Heart right ventricle (tissue), 16 donors: ENCODE measurements at regions not wholly inside any gene's neighbourhood (a gene's known extent, or its start where the extent isn't known, plus 50 kb on each side); places are given as distances from the start of the nearest gene placed in this dataset.

ENCODE experiments used
- ATAC-seq, 8 donors: fragments of 200-7000 bp; cut with Tn5 transposase; one replicate each; pipeline ENCODE4 v1.9.1; 2020; ENCODE audit warnings: mild to moderate bottlenecking in 8 of 8, moderate library complexity in 8 of 8, moderate number of reproducible peaks in 1 of 8
- DNase-seq, 2 donors: peaks; one replicate each; pipeline ENCODE4 v3.0.0-alpha.2; 2020
- H3K27ac ChIP-seq, 10 donors: fragments of 200-600 bp; sonication (generic) in 2 of 10; one replicate each; pipeline versions ENCODE4 v1.5.0 to v1.8.0; 2020 to 2022; ENCODE audit warnings: mild to moderate bottlenecking in 3 of 10
- H3K27me3 ChIP-seq, 7 donors: fragments of 200-600 bp; one replicate each; pipeline ENCODE4 v1.8.0; 2021 to 2022; ENCODE audit warnings: mild to moderate bottlenecking in 2 of 7
- H3K36me3 ChIP-seq, 9 donors: fragments of 200-600 bp; sonication (generic) in 1 of 9; one replicate each; pipeline versions ENCODE4 v1.5.0 to v1.8.0; 2020 to 2022; ENCODE audit warnings: mild to moderate bottlenecking in 2 of 9
- H3K4me1 ChIP-seq, 9 donors: fragments of 200-600 bp; sonication (generic) in 1 of 9; one replicate each; pipeline versions ENCODE4 v1.5.0 to v1.8.0; 2020 to 2022; ENCODE audit warnings: mild to moderate bottlenecking in 4 of 9
- H3K4me3 ChIP-seq, 10 donors: fragments of 200-600 bp; sonication (generic) in 2 of 10; one replicate each; pipeline versions ENCODE4 v1.5.0 to v1.8.0; 2020 to 2022; ENCODE audit warnings: mild to moderate bottlenecking in 7 of 10, moderate library complexity in 2 of 10
- H3K9me3 ChIP-seq, 11 donors: fragments of 200-600 bp in 10 of 11; sonication (generic) in 2 of 11; one replicate each; pipeline versions ENCODE4 v1.5.0 to v1.8.0; 2013 to 2022; ENCODE audit warnings: mild to moderate bottlenecking in 2 of 11, control low read depth in 1 of 11, moderate library complexity in 1 of 11
- WGBS, 2 donors: extraction: QIAGEN DNeasy Blood & Tissue Kit; methylation state at CpG; one replicate each; pipeline ENCODE4 v1.1.7; 2013; ENCODE audit warnings: inconsistent platforms in 1 of 2; 5-methylcytosine and 5-hydroxymethylcytosine counted together
- intact Hi-C, 10 donors: fragments of 100-400 bp; cut with DNase I; formaldehyde crosslinking; loops; one replicate each; pipeline versions ENCODE4 v1.11.1 to v1.14.2; 2022
- TF ChIP-seq, protein P1 (sequence below), 9 donors: fragments of 200-600 bp; sonication (generic) in 2 of 9; IDR thresholded peaks; one replicate each; pipeline versions ENCODE4 v1.5.0 to v1.8.0; 2021 to 2022; ENCODE audit warnings: antibody characterized with exemption in 9 of 9, mild to moderate bottlenecking in 5 of 9, moderate library complexity in 1 of 9
- donor health status: Arrhythmogenic right ventricular cardiomyopathy.
- donor health status: ischemic (EF 13 %, LVEDD 7.1; RV severe dilation, severe dysfunction).
- donor health status: healthy with polysubstance abuse.
- donor health status: DM: no; HTN: yes; CAD: no.
- donor health status: DM: no; HTN: no; CAD: no.
- donor health status: ischemic (EF 25% LVEDD 6.9; RV normal size, moderate dysfunction).
- donor health status: ischemic (EF 25% LVEDD 5.7; RV mildly dilated, moderate dysfunction).
- donor health status: healthy.
- donor health status: DM: yes; HTN: yes; CAD: no.
- donor health status: Ischemic cardiomyopathy.
- donor health status: ischemic (EF 35%, LVEDD 5.7; RV mildly dilated, moderate dysfunction).
- donor health status: nonischemic (EF 11% LVEDD 7.7; RV severe dilation, severe dysfunction).
- donor health status: DM: yes; HTN: yes; CAD: no.
- donor health status: PGD.
- donor health status: ischemic (EF 29% LVEDD 5.4; RV normal size, mild dysfunction).
- donor health status: nonischemic (EF 23%, LVEDD 6.1; RV moderate dilation, normal function).

DNA sequence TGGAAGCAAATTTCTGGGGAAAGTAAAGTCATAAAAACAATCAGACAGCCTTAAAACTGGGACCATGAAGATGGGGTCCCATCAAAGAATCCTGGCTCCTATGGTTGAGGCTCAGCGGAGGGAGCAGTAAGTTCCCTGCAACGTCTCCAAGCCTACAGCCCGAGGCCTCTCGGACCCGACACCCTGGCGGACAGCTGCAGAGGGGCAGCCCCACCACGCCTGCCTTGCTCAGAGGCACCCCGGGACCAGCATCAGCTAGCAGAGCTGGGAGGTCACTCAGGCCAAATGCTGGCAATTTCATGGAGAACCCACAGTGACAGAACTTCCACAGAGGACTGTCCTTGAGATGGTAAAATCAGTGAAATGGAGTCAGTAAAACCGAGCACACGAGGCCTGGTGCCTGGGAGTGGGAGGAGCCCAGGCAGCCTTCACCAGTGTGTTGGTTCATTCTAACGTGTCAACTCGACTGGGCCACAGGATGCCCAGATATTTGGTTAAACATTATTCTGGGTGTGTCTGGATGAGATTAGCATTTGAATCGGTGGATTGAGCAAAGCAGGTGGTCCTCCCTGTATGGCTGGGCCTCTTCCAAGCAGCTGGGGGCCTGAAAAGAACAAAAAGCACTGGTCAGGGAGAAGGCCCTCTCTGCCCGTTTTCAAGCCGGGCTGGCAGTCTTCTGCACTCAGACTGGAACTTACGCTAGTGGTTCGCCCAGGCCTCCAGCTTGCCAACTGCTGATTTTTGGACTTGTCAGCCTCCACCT lies 96.2 kb upstream of the INSIG1 start:
- no peak for DNase-seq
- H3K27ac ChIP-seq: no peak overlapping the region
- 88% methylated on average over 17 of the region's 17 CpGs for WGBS, 2 donors
- H3K36me3 ChIP-seq: no peaks in the 10 kb centered on the region
- TF ChIP-seq, protein P1, sequence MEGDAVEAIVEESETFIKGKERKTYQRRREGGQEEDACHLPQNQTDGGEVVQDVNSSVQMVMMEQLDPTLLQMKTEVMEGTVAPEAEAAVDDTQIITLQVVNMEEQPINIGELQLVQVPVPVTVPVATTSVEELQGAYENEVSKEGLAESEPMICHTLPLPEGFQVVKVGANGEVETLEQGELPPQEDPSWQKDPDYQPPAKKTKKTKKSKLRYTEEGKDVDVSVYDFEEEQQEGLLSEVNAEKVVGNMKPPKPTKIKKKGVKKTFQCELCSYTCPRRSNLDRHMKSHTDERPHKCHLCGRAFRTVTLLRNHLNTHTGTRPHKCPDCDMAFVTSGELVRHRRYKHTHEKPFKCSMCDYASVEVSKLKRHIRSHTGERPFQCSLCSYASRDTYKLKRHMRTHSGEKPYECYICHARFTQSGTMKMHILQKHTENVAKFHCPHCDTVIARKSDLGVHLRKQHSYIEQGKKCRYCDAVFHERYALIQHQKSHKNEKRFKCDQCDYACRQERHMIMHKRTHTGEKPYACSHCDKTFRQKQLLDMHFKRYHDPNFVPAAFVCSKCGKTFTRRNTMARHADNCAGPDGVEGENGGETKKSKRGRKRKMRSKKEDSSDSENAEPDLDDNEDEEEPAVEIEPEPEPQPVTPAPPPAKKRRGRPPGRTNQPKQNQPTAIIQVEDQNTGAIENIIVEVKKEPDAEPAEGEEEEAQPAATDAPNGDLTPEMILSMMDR (IDR thresholded peaks at IDR 0.05): no peak
- H3K9me3 ChIP-seq: peaks cover 0 to 13% (median 5%) of the 10 kb centered on the region in 11 donors
- peaks cover 0 to 7% (median 0%) of the 10 kb centered on the region in 9 donors for H3K4me1 ChIP-seq
- peaks cover 0 to 17% (median 0%) of the 10 kb centered on the region in 7 donors for H3K27me3 ChIP-seq
- intact Hi-C loops: loop anchor here in 2 of 10 donors (5.0 to 10.0 kb wide), 2 partner anchors 53 to 96 kb away; partner anchors contain the start of gene INSIG1 (in 1 of the 2)
- H3K4me3 ChIP-seq: no peak overlapping the region
- no peak for ATAC-seq

DNA sequence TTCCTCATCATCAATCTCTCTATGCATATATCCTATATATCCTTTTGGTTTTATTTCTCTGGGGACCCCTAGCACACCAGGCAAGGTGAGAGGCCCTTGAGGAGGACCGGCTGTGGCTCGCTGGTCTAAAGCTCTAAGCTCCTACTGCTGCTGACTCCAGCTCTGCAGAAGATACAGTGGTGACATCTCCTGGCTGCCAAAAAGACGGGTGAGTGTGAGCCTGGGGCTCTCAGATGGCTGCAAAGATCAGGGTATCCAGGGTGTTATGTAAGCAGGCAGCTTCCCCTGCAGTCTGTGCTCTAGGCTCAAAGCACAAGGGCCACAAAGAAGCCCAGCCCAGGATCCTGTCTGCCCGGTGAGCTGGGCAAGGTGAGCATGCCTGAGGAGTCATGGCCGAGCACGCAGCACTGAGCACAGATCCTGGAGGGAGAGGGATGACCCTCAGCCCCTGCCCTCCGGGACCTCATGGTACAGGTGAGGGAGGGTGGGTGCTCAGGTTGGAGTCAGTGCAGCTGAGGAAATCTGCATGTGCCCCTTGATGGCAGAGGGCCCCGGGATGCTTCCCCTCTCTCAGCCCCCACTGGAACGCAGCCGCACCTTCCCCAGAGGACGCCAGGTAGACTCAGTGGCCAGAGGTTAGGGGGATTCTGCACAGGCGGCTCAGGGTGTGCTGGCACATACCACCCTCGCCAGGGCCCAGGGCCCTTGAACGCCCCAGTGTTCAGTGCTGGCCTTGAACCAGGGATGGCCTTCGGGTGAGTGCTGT lies 95.4 kb upstream of the INSIG1 start:
- Histone ChIP-seq H3K4me1 (peaks cover 0 to 14% (median 5%) of the 10 kb centered on the region in 9 donors), H3K4me3 (no peak overlapping the region), H3K36me3 (no peaks in the 10 kb centered on the region), H3K27ac (no peak overlapping the region), H3K27me3 (peaks cover 0 to 17% (median 0%) of the 10 kb centered on the region in 7 donors), H3K9me3 (peaks cover 0 to 6% (median 0%) of the 10 kb centered on the region in 11 donors)
- 89 to 90% methylated on average over 15 of the region's 15 CpGs for WGBS, 2 donors
- ATAC-seq (no peak), DNase-seq (no peak)
- TF ChIP-seq, protein P1 (IDR thresholded peaks at IDR 0.05): no peak
- intact Hi-C loops: loop anchor here in 2 of 10 donors (5.0 to 10.0 kb wide), 2 partner anchors 53 to 95 kb away; partner anchors contain the start of gene INSIG1 (in 1 of the 2)

DNA sequence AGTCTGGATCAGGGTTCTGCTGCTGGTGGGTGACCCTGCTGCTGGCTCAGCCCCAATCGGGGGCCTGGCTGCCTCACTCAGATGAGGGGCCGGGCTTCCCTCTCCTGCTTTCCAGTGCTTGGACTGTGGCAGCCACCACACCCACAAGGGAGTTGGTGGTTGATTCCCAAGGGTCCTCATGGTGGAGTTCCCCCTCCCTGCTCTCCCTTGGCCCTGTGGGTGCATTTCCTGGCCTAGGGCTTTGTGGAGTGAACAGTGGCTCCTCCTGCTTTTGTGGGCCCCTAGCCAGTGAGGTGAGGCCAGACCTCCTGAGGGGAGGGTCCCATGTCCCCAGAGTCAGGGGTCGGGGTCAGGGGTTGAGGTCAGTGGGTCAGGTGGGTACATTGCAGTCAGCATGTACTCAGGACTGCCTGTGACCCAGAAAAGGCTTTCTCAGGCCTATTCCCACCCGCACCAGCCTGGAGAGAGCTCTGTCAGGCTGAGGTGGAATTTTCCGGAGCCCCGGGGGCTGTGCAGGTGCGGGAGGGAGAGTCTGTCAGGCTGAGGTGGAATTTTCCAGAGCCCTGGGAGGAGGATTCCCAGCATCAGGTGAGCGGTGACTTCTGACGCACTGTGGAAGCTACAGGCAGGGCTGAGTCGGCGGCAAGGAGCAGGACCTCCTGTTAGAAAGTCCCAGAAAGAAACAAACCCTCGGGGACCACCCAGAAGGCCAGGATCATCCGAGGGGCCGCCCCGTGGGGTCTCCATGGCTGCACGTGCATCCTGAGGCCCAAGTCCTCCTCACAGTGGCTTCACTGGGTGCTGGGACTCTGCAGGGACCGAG lies 94.4 kb upstream of the INSIG1 start:
- intact Hi-C loops: loop anchor here in 2 of 10 donors (5.0 to 10.0 kb wide), 2 partner anchors 52 to 94 kb away; partner anchors contain the start of gene INSIG1 (in 1 of the 2)
- peaks cover 0 to 14% (median 5%) of the 10 kb centered on the region in 9 donors for H3K4me1 ChIP-seq
- no peaks in the 10 kb centered on the region for H3K9me3 ChIP-seq
- no peak overlapping the region for H3K27ac ChIP-seq
- DNase-seq: no peak
- H3K27me3 ChIP-seq: peaks cover 0 to 17% (median 0%) of the 10 kb centered on the region in 7 donors
- H3K36me3 ChIP-seq: no peaks in the 10 kb centered on the region
- WGBS, 2 donors: 77% methylated on average over 17 of the region's 17 CpGs
- no peak overlapping the region for H3K4me3 ChIP-seq
- ATAC-seq: no peak
- TF ChIP-seq, protein P1 (IDR thresholded peaks at IDR 0.05): no peak
